Activated CD8-positive, alpha-beta T cell treated with anti-CD3 and anti-CD28 coated beads for 36 hours (primary cell): ENCODE measurements at regions not wholly inside any gene's neighbourhood (a gene's known extent, or its start where the extent isn't known, plus 50 kb on each side); places are given as distances from the start of the nearest gene placed in this dataset.

ENCODE experiments used
- ATAC-seq: fragments of 200-7000 bp; cut with Tn5 transposase; one replicate; pipeline ENCODE4 v1.10.0; 2021; ENCODE audit warnings: mild to moderate bottlenecking, moderate library complexity
- CTCF ChIA-PET: fragments of 350-600 bp; sonication (Branson Sonifier 250); formaldehyde crosslinking; loops from one replicate; lab custom pipeline; 2021; ENCODE audit warnings: antibody characterized with exemption; lab: Charles Lee
- POLR2A ChIA-PET: fragments of 350-600 bp; sonication (Branson Sonifier 250); formaldehyde crosslinking; loops from one replicate; lab custom pipeline; 2021; ENCODE audit warnings: antibody characterized with exemption; lab: Charles Lee
- DNase-seq: peaks from one replicate; pipeline ENCODE4 v3.0.0-alpha.2; 2020
- H3K27ac Mint-ChIP-seq: one replicate; pipeline ENCODE4 v1.8.0; 2021; ENCODE audit warnings: mild to moderate bottlenecking, mixed read lengths
- H3K27me3 Mint-ChIP-seq: one replicate; pipeline ENCODE4 v1.8.0; 2021; ENCODE audit warnings: mixed read lengths
- H3K36me3 Mint-ChIP-seq: one replicate; pipeline ENCODE4 v1.8.0; 2021; ENCODE audit warnings: low read depth, mixed read lengths
- H3K4me1 Mint-ChIP-seq: one replicate; pipeline ENCODE4 v1.8.0; 2021; ENCODE audit warnings: low read depth, mixed read lengths
- H3K4me3 Mint-ChIP-seq: one replicate; pipeline ENCODE4 v1.8.0; 2021; ENCODE audit warnings: mild to moderate bottlenecking, moderate library complexity, mixed read lengths
- H3K9me3 Mint-ChIP-seq: one replicate; pipeline ENCODE4 v1.8.0; 2021; ENCODE audit warnings: mixed read lengths
- intact Hi-C: fragments of 100-400 bp; cut with micrococcal nuclease; formaldehyde crosslinking; loops from one replicate; pipeline ENCODE4 v1.10.0; 2022
- TF ChIP-seq, protein P1 (sequence below): fragments of 200-600 bp; IDR thresholded peaks from one replicate; pipeline ENCODE4 v1.8.0; 2022; ENCODE audit warnings: antibody characterized with exemption, mild to moderate bottlenecking

DNA sequence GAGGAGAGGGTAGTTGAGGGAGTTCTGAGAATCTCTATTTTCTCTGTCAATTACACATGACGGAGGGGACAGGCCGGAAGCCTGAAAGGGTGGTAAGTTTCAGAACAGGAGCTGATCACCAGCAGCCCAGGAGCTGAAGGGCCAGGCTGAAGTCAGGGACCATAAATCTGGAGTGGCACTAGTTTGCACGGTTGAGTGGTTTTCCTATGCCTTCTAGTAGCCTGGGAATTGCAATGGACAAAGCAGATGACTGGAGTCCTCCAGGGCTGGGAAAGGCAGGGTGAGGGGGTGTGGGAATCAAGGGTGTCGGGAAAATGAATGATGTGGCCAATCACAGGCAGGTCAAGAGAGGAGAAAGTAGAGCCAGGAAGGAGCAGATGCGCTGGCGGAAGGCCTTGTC, 72.5 kb downstream of the MAGEF1 start:
- POLR2A ChIA-PET, result interaction anchor here (0.6 kb wide), 1 partner anchor 78 kb away, joined by 3 read pairs; the partner anchor contains the start of gene EPHB3
- peaks cover 3% of the 10 kb centered on the region for H3K4me1 Mint-ChIP-seq
- H3K36me3 Mint-ChIP-seq, result no peaks in the 10 kb centered on the region
- CTCF ChIA-PET, result no interaction called here
- TF ChIP-seq, protein P1, sequence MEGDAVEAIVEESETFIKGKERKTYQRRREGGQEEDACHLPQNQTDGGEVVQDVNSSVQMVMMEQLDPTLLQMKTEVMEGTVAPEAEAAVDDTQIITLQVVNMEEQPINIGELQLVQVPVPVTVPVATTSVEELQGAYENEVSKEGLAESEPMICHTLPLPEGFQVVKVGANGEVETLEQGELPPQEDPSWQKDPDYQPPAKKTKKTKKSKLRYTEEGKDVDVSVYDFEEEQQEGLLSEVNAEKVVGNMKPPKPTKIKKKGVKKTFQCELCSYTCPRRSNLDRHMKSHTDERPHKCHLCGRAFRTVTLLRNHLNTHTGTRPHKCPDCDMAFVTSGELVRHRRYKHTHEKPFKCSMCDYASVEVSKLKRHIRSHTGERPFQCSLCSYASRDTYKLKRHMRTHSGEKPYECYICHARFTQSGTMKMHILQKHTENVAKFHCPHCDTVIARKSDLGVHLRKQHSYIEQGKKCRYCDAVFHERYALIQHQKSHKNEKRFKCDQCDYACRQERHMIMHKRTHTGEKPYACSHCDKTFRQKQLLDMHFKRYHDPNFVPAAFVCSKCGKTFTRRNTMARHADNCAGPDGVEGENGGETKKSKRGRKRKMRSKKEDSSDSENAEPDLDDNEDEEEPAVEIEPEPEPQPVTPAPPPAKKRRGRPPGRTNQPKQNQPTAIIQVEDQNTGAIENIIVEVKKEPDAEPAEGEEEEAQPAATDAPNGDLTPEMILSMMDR, result no peak
- peak; percentile 17 for ATAC-seq
- DNase-seq, result peak; percentile 20
- H3K9me3 Mint-ChIP-seq, result no peaks in the 10 kb centered on the region
- intact Hi-C loops, result no loop called here
- no peak overlapping the region for H3K4me3 Mint-ChIP-seq
- no peak overlapping the region for H3K27ac Mint-ChIP-seq
- H3K27me3 Mint-ChIP-seq, result no peaks in the 10 kb centered on the region

DNA sequence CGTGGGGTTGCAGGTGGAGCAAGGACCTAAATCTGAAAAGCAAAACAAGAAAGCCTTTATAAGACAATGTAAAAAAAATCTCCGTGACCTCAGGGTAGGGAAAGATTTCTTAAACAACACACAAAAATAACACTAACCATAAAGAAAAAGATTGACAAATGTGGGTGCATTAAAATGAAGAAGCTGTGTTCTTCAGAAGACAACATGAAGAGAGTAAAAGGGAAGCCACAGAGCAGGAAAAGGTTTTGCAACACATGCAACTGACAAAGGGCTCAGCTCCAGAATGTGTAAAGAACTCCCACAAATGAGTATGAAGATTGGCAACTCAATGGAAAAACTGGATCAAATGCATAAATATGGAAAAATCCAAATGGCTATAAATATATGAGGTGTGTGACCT, 74.2 kb downstream of the MAGEF1 start:
- TF ChIP-seq, protein P1, result no peak
- Mint-ChIP-seq H3K27me3 (no peaks in the 10 kb centered on the region), H3K4me1 (peaks cover 3% of the 10 kb centered on the region), H3K9me3 (no peaks in the 10 kb centered on the region), H3K27ac (no peak overlapping the region), H3K36me3 (no peaks in the 10 kb centered on the region), H3K4me3 (no peak overlapping the region)
- intact Hi-C loops, result no loop called here
- CTCF ChIA-PET, result interaction anchor here (0.9 kb wide), 1 partner anchor 140 kb away, joined by 3 read pairs; no protein-coding TSS in a partner anchor
- ATAC-seq (no peak), DNase-seq (no peak)
- POLR2A ChIA-PET, result no interaction called here

DNA sequence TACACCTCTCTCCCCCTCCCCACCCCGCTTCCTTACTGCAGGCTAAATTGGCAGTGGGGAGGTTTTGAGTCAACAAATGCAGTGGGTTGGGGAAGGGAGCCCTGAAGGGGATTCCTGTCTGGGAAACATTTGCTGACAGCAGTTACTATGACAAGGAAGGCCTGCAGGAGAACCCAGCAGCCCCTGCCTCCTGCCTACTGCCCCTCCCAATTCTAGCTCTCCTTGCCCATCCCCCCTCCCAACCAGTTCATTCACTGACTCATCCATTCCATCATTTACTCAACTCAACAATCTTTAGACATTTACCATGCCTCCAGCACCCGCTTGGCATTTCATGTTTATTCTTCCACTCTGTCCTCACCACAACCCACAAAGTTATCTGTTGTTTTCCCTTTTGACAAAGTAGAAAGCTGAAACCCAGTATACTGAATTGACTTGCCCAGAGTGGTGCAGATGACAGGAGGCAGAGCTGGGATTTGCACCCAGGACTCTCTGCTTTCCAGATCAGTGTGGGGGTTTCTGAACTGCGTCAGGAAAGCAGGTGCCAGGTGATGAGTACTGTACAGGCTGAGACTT, 75.0 kb downstream of the MAGEF1 start:
- DNase-seq (peak; percentile 74), ATAC-seq (peak; percentile 83)
- POLR2A ChIA-PET, result no interaction called here

DNA sequence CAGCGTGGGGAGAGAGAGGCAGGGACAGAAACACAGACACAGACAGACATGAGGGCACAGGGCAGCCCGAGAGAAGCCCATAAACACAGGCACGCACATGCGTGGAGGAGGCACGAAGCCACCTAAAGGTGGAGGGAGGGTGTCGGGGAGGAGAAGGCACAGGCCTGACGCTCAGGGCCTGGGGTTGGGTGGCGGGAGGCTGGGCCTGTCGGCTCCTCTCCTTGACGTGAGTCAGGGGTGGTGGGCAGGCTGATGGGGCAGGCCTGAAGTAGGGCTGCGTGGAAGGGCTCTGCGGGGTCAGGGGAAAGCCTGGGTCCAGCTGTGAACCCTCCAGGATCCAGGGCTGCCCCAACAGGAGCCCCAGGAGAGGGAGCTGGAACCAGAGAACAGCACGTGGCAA, 74.2 kb downstream of the EPHB3 start:
- intact Hi-C loops, result no loop called here
- Mint-ChIP-seq H3K9me3 (no peaks in the 10 kb centered on the region), H3K4me1 (peaks cover 3% of the 10 kb centered on the region), H3K27ac (no peak overlapping the region), H3K27me3 (no peaks in the 10 kb centered on the region), H3K4me3 (no peak overlapping the region), H3K36me3 (no peaks in the 10 kb centered on the region)
- POLR2A ChIA-PET, result no interaction called here
- ATAC-seq (no peak), DNase-seq (no peak)
- TF ChIP-seq, protein P1, result no peak
- CTCF ChIA-PET, result interaction anchor here (1.3 kb wide), 1 partner anchor 75 kb away, joined by 3 read pairs; the partner anchor contains the start of gene EPHB3

More for the DNA sequence above, 75.0 kb downstream of the MAGEF1 start:
- intact Hi-C loops, result no loop called here
- CTCF ChIA-PET, result interaction anchor here (1.1 to 1.3 kb wide), 2 partner anchors 76 to 122 kb away, joined by 3 read pairs; partner anchors contain the start of gene EPHB3
- TF ChIP-seq, protein P1, result no peak
- Mint-ChIP-seq H3K27me3 (no peaks in the 10 kb centered on the region), H3K36me3 (no peaks in the 10 kb centered on the region), H3K27ac (peak overlapping the region; percentile 17), H3K4me1 (peaks cover 3% of the 10 kb centered on the region), H3K4me3 (no peak overlapping the region), H3K9me3 (no peaks in the 10 kb centered on the region)

DNA sequence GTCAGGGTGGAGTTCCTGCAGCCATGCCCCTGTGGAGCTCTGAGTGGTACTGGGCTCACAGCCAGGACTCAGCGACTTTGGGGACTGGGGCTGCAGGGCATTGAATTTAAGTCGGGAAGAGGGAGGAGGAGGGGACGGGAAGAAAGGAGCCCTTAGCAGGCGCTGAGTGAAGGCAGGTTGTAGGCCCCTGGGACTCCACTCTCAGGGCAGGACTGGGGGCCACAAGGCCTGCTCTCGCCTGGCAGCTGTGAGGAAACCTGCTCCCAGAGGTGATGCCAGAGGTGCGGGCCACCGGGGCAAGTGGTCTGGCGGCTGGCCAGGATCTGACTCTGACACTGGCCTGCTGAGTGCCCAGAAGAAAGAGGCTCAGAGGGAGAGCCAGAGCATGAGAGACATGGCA, 73.5 kb downstream of the EPHB3 start:
- no peak for ATAC-seq
- no peaks in the 10 kb centered on the region for H3K27me3 Mint-ChIP-seq
- DNase-seq, result no peak
- CTCF ChIA-PET, result interaction anchor here (1.1 to 1.3 kb wide), 2 partner anchors 13 to 74 kb away, joined by 3 to 4 read pairs; partner anchors contain the start of gene EPHB3
- H3K9me3 Mint-ChIP-seq, result no peaks in the 10 kb centered on the region
- POLR2A ChIA-PET, result no interaction called here
- H3K27ac Mint-ChIP-seq, result peak overlapping the region; percentile 9
- no peaks in the 10 kb centered on the region for H3K36me3 Mint-ChIP-seq
- H3K4me1 Mint-ChIP-seq, result peaks cover 3% of the 10 kb centered on the region
- intact Hi-C loops, result no loop called here
- no peak overlapping the region for H3K4me3 Mint-ChIP-seq
- TF ChIP-seq, protein P1, result no peak
